NCI-H1694 (cell line): ENCODE measurements at regions not wholly inside any gene's neighbourhood (a gene's known extent, or its start where the extent isn't known, plus 50 kb on each side); places are given as distances from the start of the nearest gene placed in this dataset.
"Not testable (repeated sequence)": the region's sequence is repeated elsewhere in the genome, so short reads cannot be mapped to it uniquely, and the experiment has no call there.

Source experiments
- DNase-seq: peaks from one replicate; lab custom pipeline; 2025; lab: John Stamatoyannopoulos, UW

DNA sequence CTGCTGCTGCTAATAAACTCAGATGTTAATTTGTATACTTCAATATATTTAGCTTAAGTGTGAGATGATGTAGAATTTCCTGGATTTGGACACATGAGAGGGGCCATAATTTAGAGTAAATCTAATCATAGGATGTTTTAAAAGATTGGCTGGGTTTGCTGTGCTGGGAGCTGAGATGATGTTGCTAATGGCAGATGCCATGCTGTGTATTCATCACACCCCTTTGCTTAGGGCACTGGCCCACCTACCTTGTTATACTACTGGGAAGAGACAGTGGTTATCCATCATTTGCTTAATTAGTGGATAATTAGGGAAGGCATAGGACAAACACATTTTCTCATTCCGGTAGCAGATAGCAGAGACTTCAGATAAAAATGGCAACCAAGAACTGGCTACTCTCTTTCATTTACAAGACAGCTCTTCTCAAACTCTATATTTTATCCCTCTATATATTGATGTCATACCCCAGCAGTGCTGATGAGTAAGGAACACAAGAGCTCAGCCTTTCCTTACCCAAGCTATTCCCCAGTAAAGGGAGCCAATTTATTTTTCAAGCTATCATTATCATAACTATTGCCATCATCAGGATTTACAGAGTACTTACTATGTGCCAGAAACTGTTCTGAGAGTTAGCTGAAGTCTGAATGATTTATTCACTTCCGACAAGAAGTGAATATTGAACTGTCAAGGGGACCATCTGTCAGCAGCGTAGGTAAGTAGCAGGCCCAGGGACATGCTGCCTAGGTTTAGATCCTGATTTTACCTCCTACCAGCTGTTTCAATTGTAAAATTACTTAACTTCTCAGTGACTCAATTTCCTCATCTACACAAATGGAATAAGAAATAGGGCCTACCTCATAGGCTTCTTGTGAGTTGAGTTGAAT is 204.6 kb upstream of the FLRT2 start:
- no peak for DNase-seq

DNA sequence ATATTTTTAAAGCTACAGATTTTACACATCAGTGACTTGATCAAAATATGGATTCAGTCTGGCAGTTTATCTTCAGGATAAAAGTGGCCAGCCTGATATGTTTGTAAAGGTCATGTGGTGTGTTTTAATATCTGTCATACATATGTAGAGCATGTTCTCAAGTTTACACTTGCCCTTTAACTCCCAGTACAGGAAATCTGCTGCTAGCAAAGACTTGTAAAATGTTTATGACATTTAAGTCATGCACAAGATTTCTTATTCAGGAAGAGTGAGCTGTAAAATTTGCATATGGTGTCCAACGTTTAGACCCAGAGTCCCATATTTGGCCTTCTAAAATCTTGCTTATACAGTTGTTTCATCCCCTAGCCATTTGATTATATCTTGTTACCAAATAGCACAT is 197.5 kb upstream of the FLRT2 start:
- no peak for DNase-seq

DNA sequence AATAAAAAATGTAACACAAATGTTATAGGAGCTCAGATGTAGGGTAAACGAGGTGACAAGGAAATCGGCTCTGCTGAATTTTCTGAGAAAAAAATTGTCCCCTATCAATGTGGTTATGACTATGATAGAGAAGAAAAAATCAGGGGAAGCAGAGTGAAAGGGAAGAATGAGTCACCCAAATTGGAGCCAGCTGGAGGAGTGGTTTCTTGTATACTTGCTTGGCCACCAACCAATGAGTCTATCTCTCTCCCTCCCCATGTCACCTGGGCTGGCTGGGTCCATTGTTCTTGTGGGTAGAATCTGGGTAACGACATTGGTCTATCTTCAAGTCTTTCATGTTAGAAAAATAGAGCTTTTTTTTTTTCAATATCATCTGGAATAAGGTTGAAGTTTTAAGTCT is 196.6 kb upstream of the FLRT2 start:
- DNase-seq, result no peak

DNA sequence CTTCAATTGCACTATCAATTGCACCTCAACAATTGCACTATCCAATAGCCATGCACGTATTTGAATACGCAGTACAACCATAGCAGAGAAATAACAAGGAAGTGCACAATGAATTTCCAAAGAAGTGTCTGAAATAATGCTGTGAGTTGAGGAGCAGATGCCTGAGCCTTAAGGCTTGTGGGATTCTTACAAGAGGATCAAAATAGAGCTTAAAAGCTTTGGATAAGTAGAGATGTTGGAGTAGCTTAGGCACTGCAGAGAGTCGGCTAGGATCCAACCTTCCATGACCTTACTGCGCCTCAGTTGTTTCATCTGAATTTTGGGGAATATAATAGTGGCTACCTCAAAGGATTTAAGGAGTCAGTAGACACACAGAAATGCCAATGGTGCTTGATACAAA is 196.1 kb upstream of the FLRT2 start:
- no peak for DNase-seq

DNA sequence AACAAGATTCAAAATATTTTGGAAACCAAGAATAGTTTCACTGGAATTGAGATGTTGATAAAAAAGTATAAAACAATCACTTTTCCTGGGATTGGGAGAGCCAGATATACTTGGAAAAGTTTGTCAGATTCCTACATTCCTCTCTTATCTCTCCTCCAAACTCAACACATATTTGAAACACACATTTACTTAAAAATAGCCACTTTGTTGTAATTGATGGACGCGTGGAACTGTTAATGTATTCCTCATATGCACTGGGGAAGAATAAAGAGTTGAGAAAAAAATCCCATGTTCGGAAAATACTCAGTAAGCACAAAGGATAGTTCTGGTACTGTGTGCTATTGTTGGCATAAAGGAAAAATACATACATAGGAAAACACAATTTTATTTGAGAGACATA is 195.6 kb upstream of the FLRT2 start:
- no peak for DNase-seq

DNA sequence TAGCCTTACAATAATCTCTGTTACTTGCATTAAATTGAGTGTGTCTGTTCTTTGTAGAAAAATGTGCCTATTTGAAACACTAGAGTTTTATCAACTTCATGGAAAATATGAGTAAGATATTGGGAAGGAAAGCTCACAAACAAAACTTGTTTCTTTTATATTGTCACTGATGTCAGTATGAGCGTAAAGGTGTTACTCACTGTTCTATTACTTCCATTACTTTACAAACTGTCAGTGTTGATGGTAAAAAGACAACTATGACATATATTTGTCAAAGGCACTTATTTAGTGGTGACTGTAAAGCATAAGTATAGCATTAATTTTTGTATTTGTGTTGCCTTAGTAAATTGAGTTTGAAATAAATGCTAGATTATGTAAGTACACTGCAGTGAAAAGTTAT is 193.7 kb upstream of the FLRT2 start:
- DNase-seq, result no peak

DNA sequence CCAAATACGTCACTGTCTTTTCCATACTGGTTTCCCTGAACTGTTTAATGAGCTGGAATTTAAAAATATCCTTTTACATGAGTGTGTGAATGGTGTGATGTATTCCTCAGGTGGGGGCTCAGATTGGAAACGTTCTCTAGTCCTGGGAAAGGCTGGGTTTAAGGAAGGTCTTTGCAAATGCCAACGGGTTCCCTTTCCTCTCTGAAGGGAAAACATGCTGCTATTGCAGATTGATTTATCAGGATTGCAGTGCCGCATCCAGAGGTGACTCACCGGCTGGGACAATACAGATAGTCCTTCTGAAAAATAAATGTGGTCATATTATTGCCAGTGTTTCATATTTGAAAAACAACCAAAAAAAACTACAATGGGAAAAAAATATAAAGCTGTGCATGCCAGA is 193.1 kb upstream of the FLRT2 start:
- no peak for DNase-seq

DNA sequence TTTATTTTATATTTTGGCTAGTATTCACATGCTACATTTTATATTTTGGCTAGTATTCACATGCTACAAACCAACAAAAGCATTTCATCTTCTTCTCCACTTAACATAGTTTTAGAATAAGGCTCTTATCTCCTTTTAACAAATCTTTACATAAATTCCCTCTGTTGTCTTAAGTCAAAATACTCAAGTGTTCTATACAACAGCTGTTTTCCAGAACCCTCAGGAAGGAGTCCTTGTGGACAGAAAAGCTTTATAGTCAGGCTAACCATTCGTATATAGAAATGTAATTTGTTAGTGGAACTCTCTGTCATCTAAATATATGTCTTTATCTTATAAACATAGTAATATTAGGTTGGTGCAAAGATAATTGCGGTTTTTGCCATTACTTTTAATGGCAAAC is 191.0 kb upstream of the FLRT2 start:
- no peak for DNase-seq

DNA sequence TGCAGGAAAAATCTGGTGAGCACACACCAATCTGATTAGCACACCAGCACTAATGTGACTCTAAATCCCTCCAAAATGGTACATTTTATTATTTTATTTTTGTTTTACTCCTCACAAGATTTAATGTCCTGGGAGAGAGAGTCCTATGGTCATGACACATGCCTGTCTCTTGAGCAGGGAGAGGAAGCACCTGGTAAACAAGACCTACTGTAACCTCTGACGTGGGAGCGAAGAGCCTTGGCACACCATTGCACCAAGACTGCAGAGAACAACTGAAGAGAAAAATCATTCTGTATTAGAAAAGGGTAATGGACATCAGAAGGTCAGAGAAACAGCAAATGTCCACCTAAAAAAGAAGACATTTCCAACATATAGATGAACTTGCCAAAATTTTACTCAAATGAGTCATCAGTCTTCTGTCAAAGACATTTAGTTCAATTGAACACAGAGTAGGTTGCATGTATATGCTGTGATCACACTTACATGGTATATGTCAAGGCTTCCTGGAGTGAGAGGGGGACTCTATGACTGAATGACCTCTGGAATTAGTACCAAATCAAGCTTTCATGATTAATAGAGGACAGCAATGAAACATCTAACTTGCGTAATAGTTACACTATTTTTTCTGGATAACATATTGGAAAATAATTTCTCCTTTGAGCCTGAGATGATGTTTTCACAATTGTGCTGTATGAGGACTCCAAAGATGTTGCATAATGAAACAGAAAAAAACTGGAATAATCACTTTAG is 186.9 kb upstream of the FLRT2 start:
- DNase-seq, result no peak

DNA sequence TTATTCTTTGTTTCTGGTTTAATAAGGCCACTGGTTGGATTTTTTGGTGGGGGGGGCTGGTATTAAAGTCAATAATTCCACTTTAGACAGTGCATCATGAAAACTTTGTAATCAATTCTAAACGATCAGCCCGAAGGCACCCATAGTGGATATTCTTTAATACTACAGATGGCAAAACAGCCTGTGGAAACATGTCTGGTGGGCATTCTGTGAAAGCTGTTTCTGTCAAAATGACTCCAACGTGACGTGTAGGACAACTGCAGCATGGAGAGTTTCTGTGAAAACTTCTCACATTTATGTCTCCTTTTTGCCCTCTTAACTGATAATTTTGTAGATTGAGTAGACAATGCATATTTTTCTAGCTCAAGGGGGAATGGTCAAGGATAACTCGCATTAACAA is 185.8 kb upstream of the FLRT2 start:
- no peak for DNase-seq

DNA sequence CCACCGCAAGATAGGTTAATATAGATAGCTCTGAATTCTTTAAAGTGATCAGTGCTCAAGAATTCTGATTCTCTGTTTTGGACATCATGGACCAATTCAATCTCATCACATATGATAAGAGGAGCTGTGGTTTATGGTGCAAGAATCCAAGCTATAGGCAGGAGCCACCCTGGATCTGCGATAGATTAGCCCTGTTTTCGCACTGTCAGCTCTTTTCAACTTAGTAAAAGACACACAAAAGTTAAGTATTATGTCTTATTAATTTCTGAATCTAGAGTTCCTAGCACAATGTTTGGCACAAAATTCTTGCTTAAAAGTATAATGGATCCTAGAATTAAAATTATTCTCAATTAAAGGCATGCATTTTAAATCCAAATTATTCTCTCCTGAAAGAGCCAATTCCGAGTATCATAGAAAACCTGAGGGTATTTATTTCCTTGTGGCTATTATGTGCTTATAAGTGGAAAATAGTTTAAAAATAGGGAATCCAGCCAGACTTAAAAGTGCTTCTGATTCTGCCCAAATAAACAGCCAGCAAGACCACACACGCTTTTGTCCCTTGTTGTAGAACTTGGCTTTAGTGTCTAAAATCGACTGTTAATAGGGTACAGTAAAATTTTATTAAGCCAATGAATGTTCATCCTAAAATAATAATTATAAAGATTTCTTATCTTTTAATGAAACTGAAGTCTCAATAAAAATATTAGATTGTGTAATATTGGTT is 184.9 kb upstream of the FLRT2 start:
- no peak for DNase-seq

DNA sequence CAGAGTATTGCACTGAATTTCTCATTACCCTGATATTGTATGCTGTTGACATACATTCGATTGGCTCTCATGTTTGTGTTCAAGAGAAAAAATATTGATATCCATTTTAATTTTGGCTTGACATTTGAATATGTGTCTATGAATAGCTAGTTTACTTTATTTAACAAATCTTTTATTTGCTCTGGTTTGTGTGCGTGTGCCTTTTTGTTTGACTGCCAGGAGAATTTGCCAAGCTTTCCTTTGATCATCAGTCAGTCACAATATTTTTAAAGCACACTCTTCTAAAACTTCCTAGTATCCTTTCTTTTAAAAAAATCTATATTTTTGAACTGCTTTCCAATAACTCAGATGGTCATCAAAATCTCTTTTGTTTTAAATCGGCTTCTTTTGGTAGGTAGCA is 179.3 kb upstream of the FLRT2 start:
- no peak for DNase-seq

DNA sequence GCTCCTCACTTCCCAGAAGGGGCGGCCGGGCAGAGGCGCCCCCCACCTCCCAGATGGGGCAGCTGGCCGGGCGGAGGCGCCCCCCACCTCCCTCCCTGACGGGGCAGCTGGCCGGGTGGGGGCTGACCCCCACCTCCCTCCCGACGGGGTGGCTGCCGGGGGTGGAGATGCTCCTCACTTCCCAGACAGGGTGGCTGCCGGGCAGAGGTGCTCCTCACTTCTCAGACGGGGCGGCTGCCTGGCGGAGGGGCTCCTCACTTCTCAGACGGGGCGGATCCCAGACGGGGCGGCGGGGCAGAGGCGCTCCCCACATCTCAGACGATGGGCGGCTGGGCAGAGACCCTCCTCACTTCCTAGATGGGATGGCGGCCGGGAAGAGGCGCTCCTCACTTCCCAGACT is 177.4 kb upstream of the FLRT2 start:
- DNase-seq, result not testable (repeated sequence)

DNA sequence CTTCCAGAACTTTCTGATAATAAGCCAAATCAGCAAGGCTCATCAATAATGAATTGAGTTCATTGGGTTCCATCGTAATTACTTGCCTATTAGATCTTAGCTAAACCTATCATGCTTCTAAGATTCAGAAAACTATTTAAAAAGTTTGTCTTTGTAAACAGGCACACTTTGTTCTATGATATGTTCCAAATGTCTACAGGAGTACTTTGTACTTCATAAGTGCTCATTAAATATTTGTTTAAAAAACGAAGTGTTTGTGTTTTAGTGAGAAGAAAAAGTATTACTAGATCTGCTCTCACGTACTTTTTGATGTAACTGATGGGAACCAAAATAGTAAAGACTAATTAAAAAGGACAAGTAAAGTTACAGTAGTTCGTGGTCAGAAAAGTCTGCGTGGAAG is 172.8 kb upstream of the FLRT2 start:
- DNase-seq, result no peak

DNA sequence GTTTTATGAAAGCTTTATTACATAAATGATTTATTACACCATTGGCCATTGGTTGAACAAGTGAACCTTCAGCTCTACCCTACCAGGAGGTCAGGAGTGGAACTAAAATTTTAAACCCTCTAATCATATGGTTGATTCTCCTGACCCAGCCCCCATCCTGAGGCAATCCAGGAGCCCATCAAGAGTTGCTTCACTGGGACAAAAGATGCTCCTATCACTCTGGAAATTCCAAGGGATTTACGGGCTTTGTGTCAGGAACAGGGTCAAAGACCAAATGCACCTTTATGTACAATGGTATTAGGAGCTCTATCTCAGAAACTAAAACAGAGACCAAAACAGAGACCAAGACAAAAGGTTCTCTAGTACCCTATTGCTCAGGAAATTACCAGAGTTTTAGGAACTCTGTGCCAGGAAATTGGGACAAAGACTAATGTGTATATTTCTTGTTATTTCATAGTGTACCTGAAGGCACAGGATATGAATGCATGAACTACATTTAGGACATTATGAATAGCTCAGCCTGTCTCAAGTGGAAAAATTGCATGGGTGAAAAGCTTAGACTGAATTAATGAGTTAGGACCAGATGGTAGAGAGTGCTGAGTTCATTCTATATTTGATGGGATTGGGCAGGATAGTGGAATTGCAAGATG is 171.7 kb upstream of the FLRT2 start:
- DNase-seq, result no peak

DNA sequence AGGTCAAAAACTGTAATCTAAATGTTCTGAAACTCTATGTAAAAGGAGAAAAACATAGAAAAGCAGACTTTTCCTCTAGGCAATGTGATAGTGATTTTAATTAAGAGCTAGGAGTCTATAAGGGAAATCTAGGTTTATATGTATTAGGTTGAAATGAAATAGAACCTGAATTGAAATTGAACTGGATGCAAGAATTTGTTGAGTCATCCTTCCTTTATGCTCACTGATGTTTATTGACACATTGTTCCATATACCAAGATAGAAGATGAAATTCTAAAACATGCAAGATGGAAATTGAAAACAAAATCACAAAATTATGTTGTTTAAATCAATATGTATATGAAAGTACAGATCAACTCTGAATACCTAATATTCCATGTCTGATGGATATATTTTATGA is 170.4 kb upstream of the FLRT2 start:
- DNase-seq, result no peak

DNA sequence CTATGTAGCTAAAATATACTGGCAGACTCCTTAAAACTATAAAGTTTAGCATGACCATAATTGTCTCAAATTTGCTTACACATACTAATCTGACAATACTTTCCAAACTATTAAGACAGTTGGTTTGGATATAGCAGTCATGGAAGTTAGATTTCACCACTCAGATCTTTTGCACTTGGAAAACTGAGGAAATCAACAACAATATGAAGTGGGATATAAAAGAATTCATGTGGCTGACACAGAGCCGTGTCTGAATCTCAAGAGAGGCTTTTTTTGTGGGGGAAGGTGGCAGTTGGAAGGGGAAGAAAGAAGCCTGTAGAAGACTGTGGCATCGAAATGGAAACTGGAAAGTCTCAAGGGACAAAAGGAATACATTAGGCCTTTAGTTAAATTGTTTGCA is 166.6 kb upstream of the FLRT2 start:
- no peak for DNase-seq

DNA sequence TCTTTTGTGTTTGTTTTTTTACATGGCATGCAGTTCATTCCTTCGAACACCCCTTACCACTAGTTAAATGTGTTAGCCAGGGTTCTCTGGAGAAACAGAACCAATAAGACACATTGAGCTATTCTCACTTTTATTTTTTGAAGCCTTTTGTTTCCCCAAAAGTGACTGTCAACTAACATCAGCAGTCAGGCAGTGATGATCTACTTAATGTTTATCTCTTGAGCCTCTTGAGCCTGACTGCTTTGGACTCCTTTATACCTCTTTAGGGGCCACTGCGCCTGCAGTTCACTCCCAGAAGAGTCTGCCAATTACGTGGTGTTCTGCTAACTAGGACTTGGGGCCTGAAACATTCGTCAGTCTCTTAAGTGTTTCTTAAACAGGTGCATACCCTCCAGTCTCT is 163.7 kb upstream of the FLRT2 start:
- no peak for DNase-seq

DNA sequence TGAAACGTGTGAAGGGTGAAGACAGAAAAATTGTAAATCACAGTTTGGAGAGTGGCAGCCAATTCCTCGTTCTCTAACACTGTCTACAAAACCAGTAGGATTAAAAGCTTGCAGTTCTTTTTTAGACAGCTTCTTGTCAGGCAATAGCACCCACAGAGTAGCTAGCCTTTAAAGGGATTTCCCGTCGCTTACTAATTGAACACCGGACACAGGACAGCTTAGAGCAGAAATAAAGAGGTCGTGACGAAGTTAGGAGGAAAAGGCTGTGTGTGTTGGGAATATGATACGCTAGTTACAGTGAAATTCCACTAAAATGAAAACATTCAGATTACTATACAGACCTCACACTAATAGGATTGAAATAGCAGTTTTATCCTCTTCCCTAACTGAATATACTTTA is 149.1 kb upstream of the FLRT2 start:
- no peak for DNase-seq

DNA sequence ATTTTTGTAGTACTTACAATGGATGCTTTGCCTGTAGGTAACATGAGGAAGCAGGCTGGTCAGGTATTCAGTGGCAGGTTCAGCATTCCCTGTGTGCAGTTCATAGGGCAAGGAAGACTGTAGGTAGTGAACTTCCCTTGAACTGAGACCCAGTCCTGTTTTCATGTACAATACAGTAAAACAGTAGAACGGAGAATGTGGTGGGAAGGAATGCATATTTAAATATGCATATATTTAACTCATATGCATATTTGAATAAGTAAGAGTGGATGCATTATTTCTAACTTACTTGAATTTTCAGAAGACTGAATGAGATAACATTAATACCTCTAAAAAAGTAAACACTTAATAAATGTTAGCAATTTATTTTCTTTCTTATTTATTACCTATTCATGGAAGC is 147.6 kb upstream of the FLRT2 start:
- DNase-seq, result no peak

DNA sequence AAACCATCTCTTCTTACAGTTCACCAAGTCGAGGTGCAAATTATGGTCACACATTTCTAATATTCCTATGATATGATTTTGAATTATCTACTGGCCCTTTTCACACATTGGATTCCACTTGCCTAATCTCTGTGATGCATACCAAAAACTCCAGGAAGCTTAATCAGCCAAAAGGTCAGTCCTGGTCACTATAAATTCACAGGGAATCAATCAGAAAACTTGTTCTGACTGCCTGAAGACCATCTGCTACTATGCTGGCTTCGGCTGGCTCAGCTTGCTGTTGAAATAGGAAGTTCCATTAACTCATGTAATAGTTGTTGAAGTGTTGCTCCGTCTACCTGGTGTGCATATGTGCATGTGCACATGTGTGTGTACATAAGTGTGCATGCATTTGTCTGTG is 142.8 kb upstream of the FLRT2 start:
- no peak for DNase-seq

DNA sequence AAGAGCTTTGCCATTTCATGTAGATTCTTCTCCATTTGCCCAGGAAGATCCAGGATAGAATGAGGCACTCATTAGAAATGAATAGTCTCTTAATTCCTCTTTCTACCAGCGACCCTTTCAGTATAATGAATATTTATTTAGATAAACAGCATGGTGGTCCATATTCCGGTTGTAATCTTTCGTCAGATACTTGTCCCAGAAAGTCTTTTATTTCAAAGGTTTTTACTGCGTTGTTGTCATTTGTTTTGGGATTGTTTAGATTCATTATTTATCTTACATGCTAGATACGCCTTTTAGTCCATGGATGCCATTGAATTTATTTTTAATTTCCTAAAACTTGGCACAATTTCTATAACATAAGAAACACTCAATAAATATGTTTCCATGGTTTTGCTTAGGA is 139.7 kb upstream of the FLRT2 start:
- DNase-seq, result no peak
